ENCODE measurements at regions not wholly inside any gene's neighbourhood (a gene's known extent, or its start where the extent isn't known, plus 50 kb on each side); places are given as distances from the start of the nearest gene placed in this dataset.

DNA sequence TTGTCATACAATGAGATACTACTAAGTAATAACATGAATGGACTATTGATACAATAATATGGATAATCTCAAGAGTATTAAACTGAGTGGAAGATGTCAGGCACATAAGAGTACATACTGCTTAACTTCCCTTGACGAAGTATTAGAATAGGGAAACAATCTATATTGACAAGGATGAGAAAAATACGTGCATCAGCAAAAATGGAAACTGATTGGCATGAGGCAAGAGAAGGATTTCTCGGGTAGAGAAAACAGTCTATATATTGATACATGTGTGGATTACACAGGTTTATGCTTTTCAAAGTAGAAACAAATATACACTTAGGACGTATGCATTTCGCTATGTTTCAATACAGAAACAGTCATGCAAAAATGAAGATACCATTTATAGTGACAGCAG is 57.4 kb downstream of the PRR20E start:
- Mint-ChIP-seq H3K4me3 (no peak overlapping the region), H3K36me3 (no peaks in the 10 kb centered on the region), H3K9me3 (peaks cover 1 to 4% (median 3%) of the 10 kb centered on the region in 3 donors)

GRCh38 chr13:57250472-57250871 is 83.5 kb downstream of the PRR20E start:
- H3K27ac Mint-ChIP-seq = no peak overlapping the region
- H3K9me3 Mint-ChIP-seq = peaks cover 0 to 3% (median 3%) of the 10 kb centered on the region in 3 donors
- no peaks in the 10 kb centered on the region for H3K27me3 Mint-ChIP-seq

More for the DNA sequence above, 57.4 kb downstream of the PRR20E start:
- Mint-ChIP-seq H3K4me1 (no peaks in the 10 kb centered on the region), H3K27me3 (no peaks in the 10 kb centered on the region), H3K27ac (no peak overlapping the region)

GRCh38 chr13:57253551-57253950 is 86.6 kb downstream of the PRR20E start:
- Mint-ChIP-seq H3K36me3 (no peaks in the 10 kb centered on the region), H3K4me1 (peaks cover 0 to 1% (median 0%) of the 10 kb centered on the region in 3 donors), H3K27ac (no peak overlapping the region), H3K27me3 (no peaks in the 10 kb centered on the region), H3K9me3 (peaks cover 0 to 4% (median 0%) of the 10 kb centered on the region in 3 donors), H3K4me3 (no peak overlapping the region)

More at GRCh38 chr13:57250472-57250871, 83.5 kb downstream of the PRR20E start:
- Mint-ChIP-seq H3K4me3 (no peak overlapping the region), H3K36me3 (no peaks in the 10 kb centered on the region), H3K4me1 (no peaks in the 10 kb centered on the region)

GRCh38 chr13:57264965-57265364 is 98.0 kb downstream of the PRR20E start:
- H3K36me3 Mint-ChIP-seq = no peaks in the 10 kb centered on the region
- H3K27ac Mint-ChIP-seq = no peak overlapping the region
- no peaks in the 10 kb centered on the region for H3K27me3 Mint-ChIP-seq

GRCh38 chr13:57270493-57270892 is 103.5 kb downstream of the PRR20E start:
- peaks cover 3 to 4% (median 3%) of the 10 kb centered on the region in 3 donors for H3K9me3 Mint-ChIP-seq
- no peaks in the 10 kb centered on the region for H3K27me3 Mint-ChIP-seq
- peaks cover 2% of the 10 kb centered on the region for H3K36me3 Mint-ChIP-seq
- no peak overlapping the region for H3K4me3 Mint-ChIP-seq
- no peaks in the 10 kb centered on the region for H3K4me1 Mint-ChIP-seq
- no peak overlapping the region for H3K27ac Mint-ChIP-seq

More at GRCh38 chr13:57264965-57265364, 98.0 kb downstream of the PRR20E start:
- Mint-ChIP-seq H3K4me3 (no peak overlapping the region), H3K4me1 (no peaks in the 10 kb centered on the region), H3K9me3 (peaks cover 3 to 4% (median 3%) of the 10 kb centered on the region in 3 donors)

GRCh38 chr13:57286511-57287098 is 119.6 kb downstream of the PRR20E start:
- Mint-ChIP-seq H3K4me1 (no peaks in the 10 kb centered on the region), H3K4me3 (no peak overlapping the region), H3K9me3 (peaks cover 0 to 14% (median 5%) of the 10 kb centered on the region in 3 donors), H3K27me3 (no peaks in the 10 kb centered on the region), H3K36me3 (no peaks in the 10 kb centered on the region), H3K27ac (no peak overlapping the region)

DNA sequence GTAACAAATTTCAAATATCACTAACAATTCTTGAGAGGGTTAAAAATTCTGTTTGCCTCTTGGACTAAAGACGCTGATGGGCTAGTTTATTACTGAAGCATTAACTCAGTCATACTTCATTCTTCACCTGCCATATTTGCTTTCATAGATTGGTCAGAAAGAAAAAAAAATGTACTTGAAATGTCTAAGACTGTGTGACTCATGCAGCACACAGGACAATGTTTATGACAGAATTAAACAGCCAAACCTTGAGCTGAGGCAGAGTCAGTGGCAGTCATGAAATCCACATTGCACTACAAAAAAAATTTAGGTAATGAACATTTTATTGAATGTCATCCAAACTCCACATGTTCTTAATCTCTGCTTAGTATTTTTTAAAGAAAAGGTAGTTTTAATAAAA is 135.6 kb downstream of the PRR20E start:
- Mint-ChIP-seq H3K27ac (no peak overlapping the region), H3K36me3 (no peaks in the 10 kb centered on the region), H3K27me3 (no peaks in the 10 kb centered on the region), H3K4me3 (no peak overlapping the region), H3K4me1 (no peaks in the 10 kb centered on the region), H3K9me3 (peaks cover 0 to 1% (median 0%) of the 10 kb centered on the region in 3 donors)

DNA sequence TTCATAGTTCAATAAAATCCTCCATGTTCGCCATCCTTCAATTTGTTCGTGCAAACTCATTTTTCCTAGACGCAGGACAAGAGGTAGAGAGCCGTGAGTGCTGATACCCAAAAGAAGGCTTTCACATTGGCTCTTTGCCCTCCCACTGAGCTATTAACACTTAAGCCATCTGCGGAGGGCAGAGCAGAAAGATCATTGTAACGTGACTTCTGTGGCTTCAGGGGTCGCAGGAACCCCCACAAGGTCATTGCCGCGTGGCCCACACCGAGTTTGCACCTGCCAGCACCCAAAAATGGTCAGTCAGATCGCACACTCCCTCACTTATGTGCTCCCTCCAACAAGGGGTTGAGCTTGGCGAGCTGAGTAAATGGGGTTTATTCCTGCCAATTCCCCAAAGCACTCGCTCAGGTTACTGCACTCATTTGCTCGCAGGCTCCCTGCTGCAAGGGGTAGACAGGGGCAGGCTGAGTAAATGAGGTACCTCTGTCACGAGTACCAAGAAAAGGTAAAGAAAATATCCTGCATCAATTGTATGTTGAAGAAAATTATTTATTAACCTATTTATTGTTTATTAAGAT is 144.1 kb downstream of the PRR20E start:
- Mint-ChIP-seq H3K4me1 (peaks cover 0 to 2% (median 0%) of the 10 kb centered on the region in 3 donors), H3K9me3 (no peaks in the 10 kb centered on the region), H3K27me3 (no peaks in the 10 kb centered on the region), H3K27ac (no peak overlapping the region), H3K4me3 (no peak overlapping the region), H3K36me3 (no peaks in the 10 kb centered on the region)

- peaks cover 3 to 5% (median 3%) of the 10 kb centered on the region in 3 donors for H3K9me3 Mint-ChIP-seq
- H3K27me3 Mint-ChIP-seq = no peaks in the 10 kb centered on the region
- H3K4me3 Mint-ChIP-seq = no peak overlapping the region
- no peaks in the 10 kb centered on the region for H3K36me3 Mint-ChIP-seq
- H3K4me1 Mint-ChIP-seq = no peaks in the 10 kb centered on the region
- no peak overlapping the region for H3K27ac Mint-ChIP-seq
Measured at GRCh38 chr13:57314897-57315520, 148.0 kb downstream of the PRR20E start.

DNA sequence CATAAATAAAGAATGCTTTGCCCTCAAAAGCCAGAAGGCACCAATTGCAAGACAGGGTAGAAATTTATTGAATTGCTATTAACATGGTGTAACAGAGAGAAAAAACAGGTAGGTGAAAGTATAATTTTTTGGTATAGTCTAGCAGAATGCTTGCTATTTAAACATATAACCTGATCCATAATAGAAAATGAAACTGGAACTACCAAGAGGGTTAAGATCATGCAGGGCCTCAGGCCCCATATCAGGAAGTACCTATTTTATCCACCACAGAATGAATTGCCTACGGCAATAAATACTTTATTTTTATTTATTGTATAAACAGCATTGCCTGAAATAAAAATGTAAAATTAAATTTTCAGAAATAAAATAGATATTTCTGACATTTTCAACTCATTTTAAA is 159.5 kb downstream of the PRR20E start:
- Mint-ChIP-seq H3K36me3 (peaks cover 2% of the 10 kb centered on the region), H3K27me3 (no peaks in the 10 kb centered on the region), H3K4me3 (peak overlapping the region in 1 of 4 donors; percentile 14), H3K27ac (no peak overlapping the region), H3K9me3 (no peaks in the 10 kb centered on the region), H3K4me1 (peaks cover 0 to 5% (median 4%) of the 10 kb centered on the region in 3 donors)

- Mint-ChIP-seq H3K9me3 (peaks cover 0 to 4% (median 0%) of the 10 kb centered on the region in 3 donors), H3K4me1 (no peaks in the 10 kb centered on the region), H3K36me3 (no peaks in the 10 kb centered on the region), H3K27me3 (no peaks in the 10 kb centered on the region), H3K4me3 (no peak overlapping the region), H3K27ac (no peak overlapping the region)
Measured at GRCh38 chr13:57340878-57341277, 173.9 kb downstream of the PRR20E start.

DNA sequence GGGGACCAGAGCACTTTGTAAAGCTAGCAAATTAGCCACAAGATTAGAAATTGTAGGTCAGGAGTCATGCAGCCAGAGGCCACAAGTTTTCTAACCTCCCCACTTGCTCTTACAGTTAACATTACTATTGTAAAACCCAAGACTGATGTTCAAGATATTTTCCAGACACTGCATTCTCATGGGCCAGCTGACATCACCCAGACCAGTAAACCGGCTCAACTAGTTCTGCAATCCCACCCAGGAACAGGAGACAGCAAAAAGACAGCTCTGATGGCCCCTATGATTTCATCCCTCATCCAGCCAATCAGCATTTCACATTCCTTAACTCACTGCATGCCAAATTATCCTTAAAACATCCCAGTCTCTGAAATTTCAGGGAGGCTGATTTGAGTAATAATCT is 178.5 kb downstream of the PRR20E start:
- Mint-ChIP-seq H3K4me1 (no peaks in the 10 kb centered on the region), H3K27me3 (no peaks in the 10 kb centered on the region), H3K4me3 (no peak overlapping the region), H3K9me3 (peaks cover 0 to 9% (median 2%) of the 10 kb centered on the region in 3 donors), H3K27ac (peak overlapping the region in 1 of 3 donors; percentile 58), H3K36me3 (no peaks in the 10 kb centered on the region)

DNA sequence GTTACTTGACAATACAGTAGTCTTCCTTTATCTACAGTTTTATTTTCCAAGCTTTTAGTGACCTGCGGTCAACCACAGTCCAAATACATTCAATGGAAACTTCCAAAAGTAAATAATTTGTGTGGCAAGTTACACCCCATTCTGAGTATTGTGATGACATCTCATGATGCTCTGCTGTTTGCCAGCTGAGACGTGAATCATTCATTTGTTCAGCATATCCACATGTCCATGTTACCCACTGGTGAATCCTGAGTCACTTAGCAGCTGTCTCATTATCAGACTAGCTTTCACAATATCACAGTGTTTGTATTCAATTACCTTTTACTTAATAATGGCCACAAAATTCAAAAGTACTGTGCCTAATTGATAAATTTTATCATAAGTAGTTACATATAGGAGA is 179.8 kb downstream of the PRR20E start:
- Mint-ChIP-seq H3K9me3 (peaks cover 0 to 9% (median 2%) of the 10 kb centered on the region in 3 donors), H3K27ac (no peak overlapping the region), H3K4me3 (no peak overlapping the region), H3K4me1 (no peaks in the 10 kb centered on the region), H3K27me3 (no peaks in the 10 kb centered on the region), H3K36me3 (no peaks in the 10 kb centered on the region)

DNA sequence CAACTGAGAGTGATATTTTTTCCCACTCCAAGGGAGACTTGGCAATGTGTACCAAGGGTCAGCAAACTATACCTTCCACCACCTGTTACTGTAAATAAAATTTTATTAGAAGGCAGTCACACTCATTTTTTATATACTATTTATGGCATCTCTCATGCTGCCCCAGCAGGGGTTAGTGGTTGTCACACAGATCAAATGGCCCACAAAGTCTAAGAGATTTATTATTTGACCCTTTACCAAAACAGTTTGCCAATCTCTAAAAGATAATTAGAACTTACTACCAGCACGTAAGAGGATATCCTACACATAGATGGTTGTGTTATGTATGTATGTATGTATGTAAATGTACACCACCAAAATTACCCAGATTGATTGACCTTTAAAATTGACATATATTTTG is 185.1 kb downstream of the PRR20E start:
- H3K36me3 Mint-ChIP-seq = no peaks in the 10 kb centered on the region
- H3K9me3 Mint-ChIP-seq = peaks cover 2 to 8% (median 2%) of the 10 kb centered on the region in 3 donors
- no peaks in the 10 kb centered on the region for H3K4me1 Mint-ChIP-seq
- H3K27me3 Mint-ChIP-seq = no peaks in the 10 kb centered on the region
- no peak overlapping the region for H3K27ac Mint-ChIP-seq
- H3K4me3 Mint-ChIP-seq = no peak overlapping the region

GRCh38 chr13:57353831-57354230 is 186.8 kb downstream of the PRR20E start:
- H3K4me3 Mint-ChIP-seq = peak overlapping the region in 1 of 4 donors; percentile 24
- H3K27me3 Mint-ChIP-seq = no peaks in the 10 kb centered on the region
- peaks cover 2 to 8% (median 2%) of the 10 kb centered on the region in 3 donors for H3K9me3 Mint-ChIP-seq
- no peaks in the 10 kb centered on the region for H3K4me1 Mint-ChIP-seq
- no peak overlapping the region for H3K27ac Mint-ChIP-seq
- no peaks in the 10 kb centered on the region for H3K36me3 Mint-ChIP-seq

Measured in IgD-negative memory B cell (primary cell).